IMR-90 (cell line): ENCODE measurements at regions not wholly inside any gene's neighbourhood (a gene's known extent, or its start where the extent isn't known, plus 50 kb on each side); places are given as distances from the start of the nearest gene placed in this dataset.

Experiments used
- CEBPB ChIP-seq: IDR thresholded peaks from 2 replicates; pipeline ENCODE4 v1.6.1; 2012; ENCODE audit warnings: low read depth, low read length, improper control_type of control experiment
- CHD1 ChIP-seq: IDR thresholded peaks from 2 replicates; pipeline ENCODE4 v1.6.1; 2012; ENCODE audit warnings: low read depth, low read length, improper control_type of control experiment
- MAZ ChIP-seq: IDR thresholded peaks from 2 replicates; pipeline ENCODE4 v1.6.1; 2012; ENCODE audit warnings: low read depth, mild to moderate bottlenecking, low read length, improper control_type of control experiment, moderate library complexity, borderline replicate concordance
- POLR2A ChIP-seq: IDR thresholded peaks from 2 replicates; pipeline ENCODE4 v1.6.1; 2012; ENCODE audit warnings: mild to moderate bottlenecking, low read depth, low read length
- RAD21 ChIP-seq: IDR thresholded peaks from 2 replicates; pipeline ENCODE4 v1.6.1; 2012; ENCODE audit warnings: low read length, improper control_type of control experiment
- RCOR1 ChIP-seq: IDR thresholded peaks from 2 replicates; pipeline ENCODE4 v1.6.1; 2012; ENCODE audit warnings: mild to moderate bottlenecking, low read length, improper control_type of control experiment; ENCODE audit not compliant: insufficient replicate concordance
- SMC3 ChIP-seq: fragments of 150-350 bp; IDR thresholded peaks from 2 replicates; pipeline ENCODE4 v1.6.1; 2016; ENCODE audit warnings: low read depth, mild to moderate bottlenecking, antibody characterized with exemption, low read length, moderate library complexity
- TF ChIP-seq, protein P1 (sequence below): conservative IDR thresholded peaks from 2 replicates; pipeline ENCODE4 v1.5.1; 2012; ENCODE audit warnings: mild to moderate bottlenecking, low read depth, low read length, improper control_type of control experiment
- TF ChIP-seq, protein P2 (sequence below): fragments of 150-350 bp; IDR thresholded peaks from 2 replicates; pipeline ENCODE4 v1.6.1; 2016; ENCODE audit warnings: low read depth, mild to moderate bottlenecking, low read length, moderate library complexity, borderline replicate concordance
- TF ChIP-seq, protein P3 (sequence below): fragments of 150-350 bp; IDR thresholded peaks from 2 replicates; pipeline ENCODE4 v1.6.1; 2017; ENCODE audit warnings: mild to moderate bottlenecking, antibody characterized with exemption, low read length, low read depth

GRCh38 chr2:43044093-43044681, 182.2 kb downstream of the ZFP36L2 start:
- TF ChIP-seq, protein P1, sequence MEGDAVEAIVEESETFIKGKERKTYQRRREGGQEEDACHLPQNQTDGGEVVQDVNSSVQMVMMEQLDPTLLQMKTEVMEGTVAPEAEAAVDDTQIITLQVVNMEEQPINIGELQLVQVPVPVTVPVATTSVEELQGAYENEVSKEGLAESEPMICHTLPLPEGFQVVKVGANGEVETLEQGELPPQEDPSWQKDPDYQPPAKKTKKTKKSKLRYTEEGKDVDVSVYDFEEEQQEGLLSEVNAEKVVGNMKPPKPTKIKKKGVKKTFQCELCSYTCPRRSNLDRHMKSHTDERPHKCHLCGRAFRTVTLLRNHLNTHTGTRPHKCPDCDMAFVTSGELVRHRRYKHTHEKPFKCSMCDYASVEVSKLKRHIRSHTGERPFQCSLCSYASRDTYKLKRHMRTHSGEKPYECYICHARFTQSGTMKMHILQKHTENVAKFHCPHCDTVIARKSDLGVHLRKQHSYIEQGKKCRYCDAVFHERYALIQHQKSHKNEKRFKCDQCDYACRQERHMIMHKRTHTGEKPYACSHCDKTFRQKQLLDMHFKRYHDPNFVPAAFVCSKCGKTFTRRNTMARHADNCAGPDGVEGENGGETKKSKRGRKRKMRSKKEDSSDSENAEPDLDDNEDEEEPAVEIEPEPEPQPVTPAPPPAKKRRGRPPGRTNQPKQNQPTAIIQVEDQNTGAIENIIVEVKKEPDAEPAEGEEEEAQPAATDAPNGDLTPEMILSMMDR: no peak
- no peak for TF ChIP-seq RCOR1
- TF ChIP-seq RAD21: no peak
- TF ChIP-seq, protein P2, sequence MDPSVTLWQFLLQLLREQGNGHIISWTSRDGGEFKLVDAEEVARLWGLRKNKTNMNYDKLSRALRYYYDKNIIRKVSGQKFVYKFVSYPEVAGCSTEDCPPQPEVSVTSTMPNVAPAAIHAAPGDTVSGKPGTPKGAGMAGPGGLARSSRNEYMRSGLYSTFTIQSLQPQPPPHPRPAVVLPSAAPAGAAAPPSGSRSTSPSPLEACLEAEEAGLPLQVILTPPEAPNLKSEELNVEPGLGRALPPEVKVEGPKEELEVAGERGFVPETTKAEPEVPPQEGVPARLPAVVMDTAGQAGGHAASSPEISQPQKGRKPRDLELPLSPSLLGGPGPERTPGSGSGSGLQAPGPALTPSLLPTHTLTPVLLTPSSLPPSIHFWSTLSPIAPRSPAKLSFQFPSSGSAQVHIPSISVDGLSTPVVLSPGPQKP: no peak
- no peak for TF ChIP-seq POLR2A
- TF ChIP-seq SMC3: no peak
- TF ChIP-seq CEBPB: no peak
- TF ChIP-seq CHD1: no peak
- no peak for TF ChIP-seq MAZ
- TF ChIP-seq, protein P3, sequence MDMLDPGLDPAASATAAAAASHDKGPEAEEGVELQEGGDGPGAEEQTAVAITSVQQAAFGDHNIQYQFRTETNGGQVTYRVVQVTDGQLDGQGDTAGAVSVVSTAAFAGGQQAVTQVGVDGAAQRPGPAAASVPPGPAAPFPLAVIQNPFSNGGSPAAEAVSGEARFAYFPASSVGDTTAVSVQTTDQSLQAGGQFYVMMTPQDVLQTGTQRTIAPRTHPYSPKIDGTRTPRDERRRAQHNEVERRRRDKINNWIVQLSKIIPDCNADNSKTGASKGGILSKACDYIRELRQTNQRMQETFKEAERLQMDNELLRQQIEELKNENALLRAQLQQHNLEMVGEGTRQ: no peak
